Adrenal gland (tissue), 5 donors: ENCODE measurements at regions not wholly inside any gene's neighbourhood (a gene's known extent, or its start where the extent isn't known, plus 50 kb on each side); places are given as distances from the start of the nearest gene placed in this dataset.

Source experiments
- CTCF ChIP-seq, 6 experiments: fragments of 450-650 bp in 4 of 6; fragments of 200-600 bp in 2 of 6; sonication (generic) in 1 of 6; IDR thresholded peaks; 1 replicate in 5 of 6; 2 replicates in 1 of 6; pipeline versions ENCODE4 v1.5.1 to v1.8.0; 2016 to 2021; ENCODE audit warnings: antibody characterized with exemption in 6 of 6, mild to moderate bottlenecking in 2 of 6, moderate library complexity in 1 of 6
- POLR2A ChIP-seq, 2 donors: fragments of 450-650 bp; IDR thresholded peaks; one replicate each; pipeline ENCODE4 v1.6.1; 2017; ENCODE audit warnings: antibody characterized with exemption in 2 of 2, mild to moderate bottlenecking in 2 of 2, moderate library complexity in 1 of 2
- donor health status: DM: no; HTN: no; CAD: no.

DNA sequence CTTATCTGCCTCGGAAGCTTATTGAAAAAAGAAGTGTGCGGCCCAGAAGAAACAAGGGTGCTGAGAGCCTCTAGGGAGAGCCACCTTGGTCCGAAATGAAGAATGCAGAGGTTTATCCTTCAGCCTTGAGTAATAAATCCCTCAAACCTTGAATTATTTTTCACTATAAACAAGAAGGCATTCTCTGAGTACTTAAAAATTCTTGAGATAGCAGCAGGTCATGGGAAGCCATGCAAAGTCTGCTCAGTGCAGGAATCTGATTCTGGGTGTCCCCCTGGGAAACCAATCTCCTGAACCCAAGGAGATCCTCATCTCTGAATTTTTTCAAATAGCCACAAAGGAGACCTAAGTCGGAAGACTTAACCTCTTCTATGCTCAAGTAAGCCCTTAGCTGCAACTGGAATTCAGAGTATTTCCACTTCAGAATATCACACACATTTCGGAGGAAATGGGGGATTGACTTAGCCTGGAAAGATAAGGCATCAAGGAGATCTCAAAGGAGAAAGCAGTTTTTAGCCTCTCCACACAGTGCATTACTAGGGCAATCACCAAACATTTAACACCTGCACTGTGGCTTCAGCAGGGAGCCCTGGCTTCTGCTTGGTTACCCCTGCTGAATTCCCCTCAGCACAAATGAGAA, 365.0 kb downstream of the ETS1 start:
- no peak for TF ChIP-seq CTCF (IDR thresholded peaks at IDR 0.05)
- no peak for TF ChIP-seq POLR2A (IDR thresholded peaks at IDR 0.05)
